ENCODE measurements at regions not wholly inside any gene's neighbourhood (a gene's known extent, or its start where the extent isn't known, plus 50 kb on each side); places are given as distances from the start of the nearest gene placed in this dataset.
"Not testable (repeated sequence)": the region's sequence is repeated elsewhere in the genome, so short reads cannot be mapped to it uniquely, and the experiment has no call there.

- no peak overlapping the region for H3K27ac ChIP-seq (ENCODE audit: low read length)
- no peak overlapping the region for H3K4me3 ChIP-seq (ENCODE audit: low read length)
- H3K4me1 ChIP-seq (ENCODE audit: control insufficient read depth, insufficient read depth, low read length): no peaks in the 10 kb centered on the region
- no peaks in the 10 kb centered on the region for H3K9me3 ChIP-seq (ENCODE audit: control insufficient read depth, insufficient read depth, low read length)
- no peaks in the 10 kb centered on the region for H3K27me3 ChIP-seq (ENCODE audit: control insufficient read depth, insufficient read depth, low read length)
- no peaks in the 10 kb centered on the region for H3K36me3 ChIP-seq (ENCODE audit: control insufficient read depth, insufficient read depth, low read length)
- no peak for DNase-seq (ENCODE audit: low read depth, low spot score)
These were observed 51.0 kb downstream of the FHIP2A start for GRCh38 chr10:114872519-114873087.

DNA sequence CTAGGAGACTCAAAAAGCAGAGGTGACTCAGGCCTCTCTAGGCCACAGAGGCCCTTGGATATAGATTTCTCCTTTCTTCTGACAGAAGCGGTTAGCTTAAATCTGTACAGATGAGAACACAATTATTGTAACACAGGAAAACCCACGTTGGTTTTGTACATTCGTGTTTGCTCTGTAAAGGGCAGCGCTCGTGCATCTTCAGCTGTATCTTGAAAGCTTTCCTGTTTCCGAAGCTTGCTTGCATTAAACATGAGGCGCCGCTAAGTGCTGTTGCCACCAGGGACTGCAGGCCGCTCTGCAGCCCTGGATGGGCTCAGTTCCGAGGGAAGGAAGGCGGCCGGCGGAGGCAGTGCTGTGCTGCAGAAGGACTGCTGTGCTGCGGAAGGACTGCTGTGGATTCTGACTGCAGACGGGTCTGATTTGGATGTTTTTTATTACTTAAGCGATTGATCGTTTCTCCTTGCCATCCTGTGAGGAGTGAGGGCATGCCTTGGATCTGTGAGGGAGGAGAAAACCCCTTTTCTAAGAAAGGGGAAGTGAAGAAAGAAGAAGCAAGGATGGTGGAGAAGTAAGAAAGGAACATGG is 53.3 kb downstream of the FHIP2A start:
- Histone ChIP-seq H3K4me1 (ENCODE audit: control insufficient read depth, insufficient read depth, low read length) (0 out of 2 replicates have a peak, but pooled peaks cover 2% of the 10 kb centered on the region), H3K36me3 (ENCODE audit: control insufficient read depth, insufficient read depth, low read length) (no peaks in the 10 kb centered on the region), H3K27ac (ENCODE audit: low read length) (no peak overlapping the region), H3K9me3 (ENCODE audit: control insufficient read depth, insufficient read depth, low read length) (no peaks in the 10 kb centered on the region), H3K27me3 (ENCODE audit: control insufficient read depth, insufficient read depth, low read length) (no peaks in the 10 kb centered on the region), H3K4me3 (ENCODE audit: low read length) (no peak overlapping the region)
- WGBS (ENCODE audit: insufficient coverage, insufficient read length): no CpG with 5 or more reads among the region's 17 CpGs
- peak; percentile 55 for DNase-seq (ENCODE audit: low read depth, low spot score)

- not testable (repeated sequence) for H3K27me3 ChIP-seq (ENCODE audit: control insufficient read depth, insufficient read depth, low read length); H3K4me3 ChIP-seq (ENCODE audit: low read length); DNase-seq (ENCODE audit: low read depth, low spot score); H3K27ac ChIP-seq (ENCODE audit: low read length); H3K9me3 ChIP-seq (ENCODE audit: control insufficient read depth, insufficient read depth, low read length); H3K4me1 ChIP-seq (ENCODE audit: control insufficient read depth, insufficient read depth, low read length); H3K36me3 ChIP-seq (ENCODE audit: control insufficient read depth, insufficient read depth, low read length)
- WGBS (ENCODE audit: insufficient coverage, insufficient read length): no CpG with 5 or more reads among the region's 4 CpGs
These were observed 54.1 kb downstream of the FHIP2A start for GRCh38 chr10:114875590-114876081.

DNA sequence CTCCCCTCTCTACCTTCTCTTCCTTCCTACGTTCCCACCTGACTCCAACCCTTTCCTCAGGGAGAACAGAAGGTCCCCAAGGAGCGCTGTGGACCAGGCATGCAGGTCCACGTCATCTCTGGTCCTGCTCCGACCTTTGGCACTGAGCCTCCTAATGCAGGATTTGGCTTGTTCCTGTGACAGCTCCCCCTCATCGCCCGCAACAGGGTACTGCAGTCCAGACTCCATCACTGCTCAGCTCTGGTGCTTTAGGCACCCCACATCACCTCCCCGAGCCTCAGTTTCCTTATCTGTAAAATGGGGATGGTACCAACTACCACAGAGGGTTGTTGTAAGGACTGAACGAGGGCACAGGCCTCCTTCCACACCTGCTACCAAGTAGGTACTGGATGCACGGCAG is 54.6 kb downstream of the FHIP2A start:
- WGBS (ENCODE audit: insufficient coverage, insufficient read length): no CpG with 5 or more reads among the region's 9 CpGs
- Histone ChIP-seq H3K4me1 (ENCODE audit: control insufficient read depth, insufficient read depth, low read length) (peaks cover 3% of the 10 kb centered on the region; the same call in 1 of the 2 replicates), H3K4me3 (ENCODE audit: low read length) (no peak overlapping the region)

DNA sequence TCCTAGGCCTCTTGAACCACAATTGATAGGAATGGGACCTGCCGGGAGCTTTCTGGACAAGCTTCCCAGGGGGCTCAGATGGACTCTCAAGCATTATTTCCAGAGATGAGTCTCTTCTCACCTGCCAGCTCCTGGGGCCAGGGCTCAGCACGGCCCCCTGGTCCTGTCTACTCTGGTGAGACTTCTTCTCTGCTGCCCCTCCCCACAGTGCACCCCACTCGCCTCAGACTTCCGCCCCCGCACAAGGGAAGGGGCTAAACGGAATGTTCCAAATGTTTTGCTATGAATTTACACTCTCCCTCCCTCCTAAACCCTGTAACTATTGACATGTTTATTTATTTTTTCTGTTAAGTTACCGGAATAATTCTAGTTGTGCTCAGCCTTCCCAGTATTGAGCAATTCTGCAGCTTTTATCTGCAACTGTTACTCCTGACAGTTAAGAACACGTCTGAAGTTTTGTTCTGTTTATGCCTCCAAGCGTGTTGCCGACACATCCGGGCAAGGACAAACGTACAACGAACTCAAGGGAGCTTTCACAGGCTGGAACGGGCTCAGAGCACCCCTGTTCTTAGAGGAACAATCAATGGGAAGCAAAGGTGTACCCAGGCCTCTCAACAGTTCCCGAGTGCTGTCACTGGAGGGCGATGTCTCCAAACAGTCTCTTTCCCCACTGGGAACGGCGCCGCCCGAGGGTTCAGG is 55.2 kb downstream of the FHIP2A start:
- DNase-seq (ENCODE audit: low read depth, low spot score): peak; percentile 83
- Histone ChIP-seq H3K27me3 (ENCODE audit: control insufficient read depth, insufficient read depth, low read length) (no peaks in the 10 kb centered on the region), H3K27ac (ENCODE audit: low read length) (no peak overlapping the region), H3K4me3 (ENCODE audit: low read length) (no peak overlapping the region), H3K9me3 (ENCODE audit: control insufficient read depth, insufficient read depth, low read length) (no peaks in the 10 kb centered on the region), H3K4me1 (ENCODE audit: control insufficient read depth, insufficient read depth, low read length) (peaks cover 4% of the 10 kb centered on the region; the same call in 1 of the 2 replicates), H3K36me3 (ENCODE audit: control insufficient read depth, insufficient read depth, low read length) (no peaks in the 10 kb centered on the region)
- no CpG with 5 or more reads among the region's 20 CpGs for WGBS (ENCODE audit: insufficient coverage, insufficient read length)

More for the DNA sequence above, 54.6 kb downstream of the FHIP2A start:
- no peaks in the 10 kb centered on the region for H3K9me3 ChIP-seq (ENCODE audit: control insufficient read depth, insufficient read depth, low read length)
- no peaks in the 10 kb centered on the region for H3K27me3 ChIP-seq (ENCODE audit: control insufficient read depth, insufficient read depth, low read length)
- no peak for DNase-seq (ENCODE audit: low read depth, low spot score)
- no peaks in the 10 kb centered on the region for H3K36me3 ChIP-seq (ENCODE audit: control insufficient read depth, insufficient read depth, low read length)
- H3K27ac ChIP-seq (ENCODE audit: low read length): no peak overlapping the region

GRCh38 chr10:114877301-114877644 is 55.7 kb downstream of the FHIP2A start:
- H3K36me3 ChIP-seq (ENCODE audit: control insufficient read depth, insufficient read depth, low read length): no peaks in the 10 kb centered on the region
- H3K9me3 ChIP-seq (ENCODE audit: control insufficient read depth, insufficient read depth, low read length): no peaks in the 10 kb centered on the region
- no peak for DNase-seq (ENCODE audit: low read depth, low spot score)
- H3K4me1 ChIP-seq (ENCODE audit: control insufficient read depth, insufficient read depth, low read length): peaks cover 8% of the 10 kb centered on the region; the same call in 1 of the 2 replicates
- no peaks in the 10 kb centered on the region for H3K27me3 ChIP-seq (ENCODE audit: control insufficient read depth, insufficient read depth, low read length)
- WGBS (ENCODE audit: insufficient coverage, insufficient read length): no CpG with 5 or more reads among the region's 6 CpGs
- no peak overlapping the region for H3K27ac ChIP-seq (ENCODE audit: low read length)
- no peak overlapping the region for H3K4me3 ChIP-seq (ENCODE audit: low read length)

GRCh38 chr10:114879093-114879492 is 57.5 kb downstream of the FHIP2A start:
- no peaks in the 10 kb centered on the region for H3K36me3 ChIP-seq (ENCODE audit: control insufficient read depth, insufficient read depth, low read length)
- no peaks in the 10 kb centered on the region for H3K27me3 ChIP-seq (ENCODE audit: control insufficient read depth, insufficient read depth, low read length)
- H3K27ac ChIP-seq (ENCODE audit: low read length): no peak overlapping the region
- peaks cover 8% of the 10 kb centered on the region; the same call in 1 of the 2 replicates for H3K4me1 ChIP-seq (ENCODE audit: control insufficient read depth, insufficient read depth, low read length)
- DNase-seq (ENCODE audit: low read depth, low spot score): no peak
- no peak overlapping the region for H3K4me3 ChIP-seq (ENCODE audit: low read length)
- no peaks in the 10 kb centered on the region for H3K9me3 ChIP-seq (ENCODE audit: control insufficient read depth, insufficient read depth, low read length)

DNA sequence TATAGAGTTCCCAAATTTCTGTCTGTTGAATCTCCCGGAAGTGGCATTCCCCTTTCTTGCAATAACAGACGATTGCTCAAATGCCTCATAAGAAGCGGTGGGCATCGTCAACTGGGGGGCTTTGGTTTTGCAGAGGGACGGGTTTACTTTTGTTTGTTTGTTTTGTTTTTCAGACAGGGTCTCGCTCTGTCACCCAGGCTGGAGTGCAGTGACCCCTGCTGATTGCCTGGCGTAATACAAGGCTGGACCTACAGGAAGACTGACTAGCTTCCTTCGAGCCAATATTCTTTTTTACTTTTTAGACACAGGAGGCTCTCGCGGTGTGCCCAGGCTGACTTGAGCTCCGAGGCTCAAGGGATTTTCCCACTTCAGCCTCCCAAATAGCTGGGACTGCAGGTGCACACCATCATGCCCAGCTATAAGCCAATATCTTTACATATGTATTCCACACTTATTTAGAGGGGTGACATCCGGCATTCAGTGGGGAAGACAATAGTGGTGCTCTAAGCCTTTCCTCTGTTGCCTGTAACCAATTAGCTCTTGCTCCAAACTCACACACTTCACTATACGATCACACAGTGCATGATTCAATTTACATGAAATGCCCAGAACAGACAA is 58.1 kb downstream of the FHIP2A start:
- H3K4me1 ChIP-seq (ENCODE audit: control insufficient read depth, insufficient read depth, low read length): peaks cover 8% of the 10 kb centered on the region; the same call in 1 of the 2 replicates
- H3K4me3 ChIP-seq (ENCODE audit: low read length): no peak overlapping the region
- no peaks in the 10 kb centered on the region for H3K36me3 ChIP-seq (ENCODE audit: control insufficient read depth, insufficient read depth, low read length)
- WGBS (ENCODE audit: insufficient coverage, insufficient read length): no CpG with 5 or more reads among the region's 13 CpGs
- H3K9me3 ChIP-seq (ENCODE audit: control insufficient read depth, insufficient read depth, low read length): no peaks in the 10 kb centered on the region
- H3K27me3 ChIP-seq (ENCODE audit: control insufficient read depth, insufficient read depth, low read length): no peaks in the 10 kb centered on the region
- H3K27ac ChIP-seq (ENCODE audit: low read length): no peak overlapping the region
- no peak for DNase-seq (ENCODE audit: low read depth, low spot score)

- Histone ChIP-seq H3K27ac (ENCODE audit: low read length) (no peak overlapping the region), H3K27me3 (ENCODE audit: control insufficient read depth, insufficient read depth, low read length) (no peaks in the 10 kb centered on the region), H3K9me3 (ENCODE audit: control insufficient read depth, insufficient read depth, low read length) (no peaks in the 10 kb centered on the region), H3K4me3 (ENCODE audit: low read length) (no peak overlapping the region), H3K4me1 (ENCODE audit: control insufficient read depth, insufficient read depth, low read length) (peaks cover 8% of the 10 kb centered on the region; the same call in 1 of the 2 replicates), H3K36me3 (ENCODE audit: control insufficient read depth, insufficient read depth, low read length) (no peaks in the 10 kb centered on the region)
- WGBS (ENCODE audit: insufficient coverage, insufficient read length): no CpG with 5 or more reads among the region's 3 CpGs
- DNase-seq (ENCODE audit: low read depth, low spot score): no peak
These were observed 56.6 kb upstream of the TRUB1 start for GRCh38 chr10:114881417-114881816.

- H3K27me3 ChIP-seq (ENCODE audit: control insufficient read depth, insufficient read depth, low read length): no peaks in the 10 kb centered on the region
- H3K4me3 ChIP-seq (ENCODE audit: low read length): no peak overlapping the region
- no peaks in the 10 kb centered on the region for H3K9me3 ChIP-seq (ENCODE audit: control insufficient read depth, insufficient read depth, low read length)
- H3K36me3 ChIP-seq (ENCODE audit: control insufficient read depth, insufficient read depth, low read length): no peaks in the 10 kb centered on the region
- no peak overlapping the region for H3K27ac ChIP-seq (ENCODE audit: low read length)
- WGBS (ENCODE audit: insufficient coverage, insufficient read length): no CpG with 5 or more reads among the region's 12 CpGs
- peaks cover 8% of the 10 kb centered on the region; the same call in 1 of the 2 replicates for H3K4me1 ChIP-seq (ENCODE audit: control insufficient read depth, insufficient read depth, low read length)
- DNase-seq (ENCODE audit: low read depth, low spot score): no peak
These were observed 56.1 kb upstream of the TRUB1 start for GRCh38 chr10:114881901-114882300.
